HL-60 (cell line): ENCODE measurements at regions not wholly inside any gene's neighbourhood (a gene's known extent, or its start where the extent isn't known, plus 50 kb on each side); places are given as distances from the start of the nearest gene placed in this dataset.

Source experiments
- DNase-seq, 2 experiments: peaks; one replicate each; pipeline ENCODE4 v3.0.0-alpha.2; 2010 to 2020; ENCODE audit warnings: low read depth in 1 of 2, low spot score in 1 of 2
- H3K27ac ChIP-seq: fragments of 250-450 bp; sonication (Bioruptor Pico); replicated peaks from 2 replicates; pipeline ENCODE4 v1.5.1; 2020; ENCODE audit warnings: mild to moderate bottlenecking, moderate library complexity
- H3K27me3 ChIP-seq: fragments of 250-450 bp; sonication (Bioruptor Pico); 2 replicates; pipeline ENCODE4 v1.5.1; 2021; ENCODE audit warnings: mild to moderate bottlenecking, moderate library complexity; ENCODE audit not compliant: insufficient read depth, poor library complexity, severe bottlenecking
- H3K4me3 ChIP-seq: replicated peaks from 2 replicates; pipeline ENCODE4 v1.5.1; 2011; ENCODE audit warnings: mild to moderate bottlenecking, control low read depth, low read length; ENCODE audit not compliant: insufficient read depth
- CTCF ChIP-seq: IDR thresholded peaks from one replicate; pipeline ENCODE4 v1.5.1; 2011; ENCODE audit warnings: low read length, control low read depth, inconsistent platforms; ENCODE audit not compliant: insufficient read depth
- GABPA ChIP-seq: IDR thresholded peaks from 2 replicates; pipeline ENCODE4 v1.6.1; 2012; ENCODE audit warnings: low read depth
- POLR2AphosphoS5 ChIP-seq: IDR thresholded peaks from 2 replicates; pipeline ENCODE4 v1.6.1; 2012; ENCODE audit warnings: low read depth
- REST ChIP-seq: IDR thresholded peaks from 2 replicates; pipeline ENCODE4 v1.6.1; 2012; ENCODE audit warnings: low read depth; ENCODE audit not compliant: insufficient replicate concordance
- SPI1 ChIP-seq: IDR thresholded peaks from 2 replicates; pipeline ENCODE4 v1.6.1; 2012; ENCODE audit warnings: low read depth, mild to moderate bottlenecking, borderline replicate concordance

GRCh38 chr3:99016452-99016851, 115.0 kb upstream of the DCBLD2 start:
- TF ChIP-seq GABPA (no peak), POLR2AphosphoS5 (no peak)
- Histone ChIP-seq H3K27ac (no peak overlapping the region), H3K4me3 (no peak overlapping the region), H3K27me3 (peaks cover 3% of the 10 kb centered on the region)
- no peak for DNase-seq

- Histone ChIP-seq H3K27ac (no peak overlapping the region), H3K27me3 (peaks cover 3% of the 10 kb centered on the region), H3K4me3 (no peak overlapping the region)
- DNase-seq = no peak
- TF ChIP-seq REST (no peak), CTCF (no peak), SPI1 (no peak), GABPA (no peak), POLR2AphosphoS5 (no peak)
These were observed 112.4 kb upstream of the DCBLD2 start for GRCh38 chr3:99013777-99014315.

GRCh38 chr3:99013077-99013476, 111.6 kb upstream of the DCBLD2 start:
- peaks cover 3% of the 10 kb centered on the region for H3K27me3 ChIP-seq
- H3K4me3 ChIP-seq = no peak overlapping the region
- no peak overlapping the region for H3K27ac ChIP-seq
- DNase-seq = no peak
- TF ChIP-seq REST (no peak), SPI1 (no peak), GABPA (no peak), POLR2AphosphoS5 (no peak), CTCF (no peak)

GRCh38 chr3:99012051-99012450, 110.6 kb upstream of the DCBLD2 start:
- peaks cover 3% of the 10 kb centered on the region for H3K27me3 ChIP-seq
- no peak overlapping the region for H3K27ac ChIP-seq
- no peak for DNase-seq
- H3K4me3 ChIP-seq = no peak overlapping the region
- no peak for TF ChIP-seq CTCF
- no peak for TF ChIP-seq GABPA
- no peak for TF ChIP-seq POLR2AphosphoS5
- TF ChIP-seq REST = no peak
- TF ChIP-seq SPI1 = no peak
